T-helper 22 cell (primary cell): ENCODE measurements at regions not wholly inside any gene's neighbourhood (a gene's known extent, or its start where the extent isn't known, plus 50 kb on each side); places are given as distances from the start of the nearest gene placed in this dataset.
"Not testable (repeated sequence)": the region's sequence is repeated elsewhere in the genome, so short reads cannot be mapped to it uniquely, and the experiment has no call there.

Experiments
- DNase-seq: peaks from one replicate; pipeline ENCODE4 v3.0.0-alpha.2; 2020; ENCODE audit warnings: low read depth

- not testable (repeated sequence) for DNase-seq
Observed at GRCh38 chr17:27095821-27096220, 198.1 kb upstream of the WSB1 start.

GRCh38 chr17:27099266-27099665 is 194.6 kb upstream of the WSB1 start:
- DNase-seq, result not testable (repeated sequence)

GRCh38 chr17:27104605-27105221 is 189.2 kb upstream of the WSB1 start:
- DNase-seq, result not testable (repeated sequence)

GRCh38 chr17:27105636-27106035 is 188.3 kb upstream of the WSB1 start:
- DNase-seq, result no peak

- DNase-seq, result no peak
Observed at GRCh38 chr17:27106347-27106981, 187.4 kb upstream of the WSB1 start.

GRCh38 chr17:27106982-27107360 is 186.9 kb upstream of the WSB1 start:
- no peak for DNase-seq

GRCh38 chr17:27107386-27108328 is 186.3 kb upstream of the WSB1 start:
- not testable (repeated sequence) for DNase-seq

GRCh38 chr17:27109346-27109745 is 184.6 kb upstream of the WSB1 start:
- no peak for DNase-seq

- no peak for DNase-seq
Observed at GRCh38 chr17:27153005-27153404, 140.9 kb upstream of the WSB1 start.

- no peak for DNase-seq
Observed at GRCh38 chr17:27155866-27156265, 138.0 kb upstream of the WSB1 start.

GRCh38 chr17:27157297-27157696 is 136.6 kb upstream of the WSB1 start:
- DNase-seq, result no peak

- no peak for DNase-seq
Observed at GRCh38 chr17:27157898-27158297, 136.0 kb upstream of the WSB1 start.

- DNase-seq, result no peak
Observed at GRCh38 chr17:27158382-27158781, 135.5 kb upstream of the WSB1 start.

GRCh38 chr17:27180322-27180721 is 113.6 kb upstream of the WSB1 start:
- no peak for DNase-seq

GRCh38 chr17:27181379-27181925 is 112.5 kb upstream of the WSB1 start:
- DNase-seq, result not testable (repeated sequence)

- DNase-seq, result no peak
Observed at GRCh38 chr17:27181935-27182334, 112.0 kb upstream of the WSB1 start.

GRCh38 chr17:27197505-27197904 is 96.4 kb upstream of the WSB1 start:
- not testable (repeated sequence) for DNase-seq

GRCh38 chr17:27199948-27200347 is 94.0 kb upstream of the WSB1 start:
- no peak for DNase-seq

- DNase-seq, result no peak
Observed at GRCh38 chr17:27200476-27200875, 93.4 kb upstream of the WSB1 start.

- DNase-seq, result no peak
Observed at GRCh38 chr17:27203241-27203640, 90.7 kb upstream of the WSB1 start.

GRCh38 chr17:27206447-27206846 is 87.5 kb upstream of the WSB1 start:
- no peak for DNase-seq

- DNase-seq, result no peak
Observed at GRCh38 chr17:27207073-27207513, 86.8 kb upstream of the WSB1 start.

GRCh38 chr17:27208370-27208769 is 85.5 kb upstream of the WSB1 start:
- DNase-seq, result not testable (repeated sequence)
